K562 (cell line): ENCODE measurements at regions not wholly inside any gene's neighbourhood (a gene's known extent, or its start where the extent isn't known, plus 50 kb on each side); places are given as distances from the start of the nearest gene placed in this dataset.

Experiments
- ELF1 ChIP-seq: fragments of 200-800 bp; sonication (Bioruptor generic); IDR thresholded peaks from 2 replicates; pipeline ENCODE4 v1.6.1; 2016; ENCODE audit warnings: missing genetic modification characterization, missing compliant biosample characterization
- ERF ChIP-seq: fragments of 450-650 bp; formaldehyde crosslinking; IDR thresholded peaks from 2 replicates; pipeline ENCODE4 v1.4.0; 2020; ENCODE audit warnings: mild to moderate bottlenecking, mixed read lengths
- JUND ChIP-seq, 2 experiments: IDR thresholded peaks; 2 replicates in 1 of 2; 3 replicates in 1 of 2; pipeline ENCODE4 v1.6.1; 2011; ENCODE audit warnings: borderline replicate concordance in 2 of 2, low read depth in 2 of 2, low read length in 2 of 2, improper control_type of control experiment in 1 of 2, missing biosample characterization in 1 of 2, missing genetic modification characterization in 1 of 2, missing genetic modification reagents in 1 of 2
- KLF6 ChIP-seq: fragments of 250-450 bp; sonication (Bioruptor Pico); IDR thresholded peaks from 2 replicates; pipeline ENCODE4 v1.4.0; 2020; ENCODE audit warnings: mild to moderate bottlenecking, moderate library complexity, borderline replicate concordance
- MAFF ChIP-seq: IDR thresholded peaks from 2 replicates; pipeline ENCODE4 v1.6.1; 2012; ENCODE audit warnings: low read length, improper control_type of control experiment
- NR1H2 ChIP-seq: sonication (generic); formaldehyde crosslinking; IDR thresholded peaks from 2 replicates; pipeline ENCODE4 v1.4.0; 2020; ENCODE audit warnings: mild to moderate bottlenecking, missing genetic modification reagents
- PRPF4 ChIP-seq: fragments of 200-400 bp; formaldehyde crosslinking; IDR thresholded peaks from one replicate; pipeline ENCODE4 v1.6.1; 2017; ENCODE audit warnings: low read length, low read depth, mild to moderate bottlenecking; ENCODE audit not compliant: insufficient read depth, poor library complexity, severe bottlenecking
- RAD21 ChIP-seq, 2 experiments: fragments of 250-450 bp in 1 of 2; fragments of 450-650 bp in 1 of 2; sonication (Bioruptor Pico) in 1 of 2; formaldehyde crosslinking in 1 of 2; IDR thresholded peaks in 1 of 2; conservative IDR thresholded peaks in 1 of 2; 2 replicates each; pipeline versions ENCODE4 v1.4.0 to v1.8.0; 2020 to 2022; ENCODE audit warnings: mild to moderate bottlenecking in 2 of 2, moderate library complexity in 1 of 2
- SETDB1 ChIP-seq: IDR thresholded peaks from one replicate; pipeline ENCODE4 v1.6.1; 2012; ENCODE audit warnings: low read length, control low read depth, inconsistent platforms
- SLC30A9 ChIP-seq: fragments of 250-450 bp; sonication (Bioruptor Pico); IDR thresholded peaks from 2 replicates; pipeline ENCODE4 v1.8.0; 2022; ENCODE audit warnings: mild to moderate bottlenecking, moderate library complexity
- SOX6 ChIP-seq: fragments of 450-650 bp; IDR thresholded peaks from 2 replicates; pipeline ENCODE4 v1.6.1; 2014; ENCODE audit warnings: mild to moderate bottlenecking
- SPI1 ChIP-seq: IDR thresholded peaks from 2 replicates; pipeline ENCODE4 v1.6.1; 2011; ENCODE audit warnings: low read depth, low read length, control low read depth, borderline replicate concordance
- STAT5B ChIP-seq: fragments of 250-450 bp; sonication (Bioruptor Pico); IDR thresholded peaks from 2 replicates; pipeline ENCODE4 v1.8.0; 2021; ENCODE audit warnings: mild to moderate bottlenecking, inconsistent platforms
- ZNF318 ChIP-seq, 2 experiments: fragments of 450-650 bp; IDR thresholded peaks; 2 replicates each; pipeline ENCODE4 v1.6.1; 2016; ENCODE audit warnings: mild to moderate bottlenecking in 2 of 2, borderline replicate concordance in 1 of 2, low read depth in 1 of 2, moderate library complexity in 1 of 2
- ZNF592 ChIP-seq: fragments of 450-650 bp; IDR thresholded peaks from 2 replicates; pipeline ENCODE4 v1.6.1; 2017; ENCODE audit warnings: antibody characterized with exemption, mild to moderate bottlenecking
- ZNF668 ChIP-seq: fragments of 250-450 bp; sonication (Bioruptor Pico); IDR thresholded peaks from 2 replicates; pipeline ENCODE4 v1.8.0; 2022; ENCODE audit warnings: mild to moderate bottlenecking, inconsistent platforms
- ZNF695 ChIP-seq: fragments of 450-650 bp; formaldehyde crosslinking; IDR thresholded peaks from 2 replicates; pipeline ENCODE4 v1.4.0; 2020; ENCODE audit warnings: mild to moderate bottlenecking, moderate library complexity
- ZNF717 ChIP-seq: fragments of 250-450 bp; sonication (Bioruptor Pico); IDR thresholded peaks from 2 replicates; pipeline ENCODE4 v1.5.0; 2021

- TF ChIP-seq PRPF4 (no peak), ZNF592 (no peak), SLC30A9 (CRISPR knock-in tag) (no peak), SPI1 (no peak), ERF (CRISPR knock-in tag) (no peak), ZNF717 (CRISPR knock-in tag) (no peak), SOX6 (no peak), JUND (IDR thresholded peaks at IDR 0.05; ENCODE audit: borderline replicate concordance, low read depth, low read length) (no peak), JUND (tag; IDR thresholded peaks at IDR 0.05; ENCODE audit: borderline replicate concordance, low read depth, low read length) (no peak), ZNF668 (no peak), RAD21 (CRISPR knock-in tag; conservative IDR thresholded peaks at IDR 0.05 in 1 of 2, IDR thresholded peaks at IDR 0.05 in 1 of 2) (no peak), ZNF318 (IDR thresholded peaks at IDR 0.05; ENCODE audit: borderline replicate concordance in 1 of 2, low read depth in 1 of 2) (no peak), SETDB1 (no peak), NR1H2 (CRISPR knock-in tag) (no peak), KLF6 (CRISPR knock-in tag) (no peak), ZNF695 (CRISPR knock-in tag) (no peak), MAFF (peak; percentile 85), STAT5B (CRISPR knock-in tag) (no peak), ELF1 (tag) (no peak)
Observed at GRCh38 chr2:12074845-12075217, 328.4 kb downstream of the LPIN1 start (continued).
